ENCODE measurements at regions not wholly inside any gene's neighbourhood (a gene's known extent, or its start where the extent isn't known, plus 50 kb on each side); places are given as distances from the start of the nearest gene placed in this dataset.
"Not testable (repeated sequence)": the region's sequence is repeated elsewhere in the genome, so short reads cannot be mapped to it uniquely, and the experiment has no call there.

- no peak for DNase-seq (ENCODE audit: low read depth in 2 of 3, low spot score in 2 of 3)
Observed at GRCh38 chr15:98263787-98264186, 303.3 kb downstream of the ARRDC4 start.

GRCh38 chr15:98266295-98266694 is 305.8 kb downstream of the ARRDC4 start:
- no peak for DNase-seq (ENCODE audit: low read depth in 2 of 3, low spot score in 2 of 3)

GRCh38 chr15:98268163-98268562 is 307.7 kb downstream of the ARRDC4 start:
- no peak for DNase-seq (ENCODE audit: low read depth in 2 of 3, low spot score in 2 of 3)

- no peak for DNase-seq (ENCODE audit: low read depth in 2 of 3, low spot score in 2 of 3)
Observed at GRCh38 chr15:98272625-98273024, 312.1 kb downstream of the ARRDC4 start.

- no peak for DNase-seq (ENCODE audit: low read depth in 2 of 3, low spot score in 2 of 3)
Observed at GRCh38 chr15:98276018-98276417, 315.5 kb downstream of the ARRDC4 start.

GRCh38 chr15:98277602-98278001 is 317.1 kb downstream of the ARRDC4 start:
- DNase-seq (ENCODE audit: low read depth in 2 of 3, low spot score in 2 of 3): no peak

- DNase-seq (ENCODE audit: low read depth in 2 of 3, low spot score in 2 of 3): no peak
Observed at GRCh38 chr15:98280284-98280975, 319.9 kb downstream of the ARRDC4 start.

GRCh38 chr15:98281130-98281529 is 320.6 kb downstream of the ARRDC4 start:
- no peak for DNase-seq (ENCODE audit: low read depth in 2 of 3, low spot score in 2 of 3)

- DNase-seq (ENCODE audit: low read depth in 2 of 3, low spot score in 2 of 3): no peak
Observed at GRCh38 chr15:98282656-98283332, 322.3 kb downstream of the ARRDC4 start.

GRCh38 chr15:98286200-98286599 is 325.7 kb downstream of the ARRDC4 start:
- no peak for DNase-seq (ENCODE audit: low read depth in 2 of 3, low spot score in 2 of 3)

GRCh38 chr15:98286831-98287230 is 326.3 kb downstream of the ARRDC4 start:
- no peak for DNase-seq (ENCODE audit: low read depth in 2 of 3, low spot score in 2 of 3)

- DNase-seq (ENCODE audit: low read depth in 2 of 3, low spot score in 2 of 3): no peak
Observed at GRCh38 chr15:98288091-98288590, 327.6 kb downstream of the ARRDC4 start.

- no peak for DNase-seq (ENCODE audit: low read depth in 2 of 3, low spot score in 2 of 3)
Observed at GRCh38 chr15:98289747-98290146, 329.2 kb downstream of the ARRDC4 start.

GRCh38 chr15:98292442-98293240 is 332.1 kb downstream of the ARRDC4 start:
- peak; percentile 5 to 52 (median 22) for DNase-seq (ENCODE audit: low read depth in 2 of 3, low spot score in 2 of 3)

GRCh38 chr15:98294126-98294525 is 333.6 kb downstream of the ARRDC4 start:
- DNase-seq (ENCODE audit: low read depth in 2 of 3, low spot score in 2 of 3): no peak

- not testable (repeated sequence) for DNase-seq (ENCODE audit: low read depth in 2 of 3, low spot score in 2 of 3)
Observed at GRCh38 chr15:98295101-98295759, 334.7 kb downstream of the ARRDC4 start.

GRCh38 chr15:98296653-98297052 is 336.1 kb downstream of the ARRDC4 start:
- DNase-seq (ENCODE audit: low read depth in 2 of 3, low spot score in 2 of 3): no peak

- DNase-seq (ENCODE audit: low read depth in 2 of 3, low spot score in 2 of 3): no peak
Observed at GRCh38 chr15:98304371-98304770, 343.9 kb downstream of the ARRDC4 start.

- DNase-seq (ENCODE audit: low read depth in 2 of 3, low spot score in 2 of 3): no peak
Observed at GRCh38 chr15:98308117-98308516, 340.2 kb upstream of the IGF1R start.

- DNase-seq (ENCODE audit: low read depth in 2 of 3, low spot score in 2 of 3): peak; percentile 25 to 66 (median 39)
Observed at GRCh38 chr15:98311566-98312188, 336.7 kb upstream of the IGF1R start.

- no peak for DNase-seq (ENCODE audit: low read depth in 2 of 3, low spot score in 2 of 3)
Observed at GRCh38 chr15:98312913-98313312, 335.4 kb upstream of the IGF1R start.

Measured in activated CD8-positive, alpha-beta memory T cell treated with anti-CD3 and anti-CD28 coated beads for 48 hours (primary cell).